Activated T-helper 17 cell treated with anti-CD3 and anti-CD28 coated beads, Interleukin-2, amount 50 U/mL, for 72 hours (primary cell): ENCODE measurements at regions not wholly inside any gene's neighbourhood (a gene's known extent, or its start where the extent isn't known, plus 50 kb on each side); places are given as distances from the start of the nearest gene placed in this dataset.

Experiments used
- ATAC-seq: fragments of 150-1000 bp; cut with Tn5 transposase; replicated peaks from 2 replicates; pipeline ENCODE4 v1.10.0; 2021; ENCODE audit warnings: mild to moderate bottlenecking, moderate library complexity
- H3K27ac Mint-ChIP-seq: one replicate; pipeline ENCODE4 v1.8.0; 2022; ENCODE audit warnings: mixed read lengths
- H3K27me3 Mint-ChIP-seq: one replicate; pipeline ENCODE4 v1.8.0; 2022; ENCODE audit warnings: mixed read lengths
- H3K36me3 Mint-ChIP-seq: one replicate; pipeline ENCODE4 v1.8.0; 2022; ENCODE audit warnings: low read depth, mild to moderate bottlenecking, mixed read lengths
- H3K4me1 Mint-ChIP-seq: one replicate; pipeline ENCODE4 v1.8.0; 2022; ENCODE audit warnings: mixed read lengths
- H3K4me3 Mint-ChIP-seq: one replicate; pipeline ENCODE4 v1.8.0; 2022; ENCODE audit warnings: mild to moderate bottlenecking, mixed read lengths
- H3K9me3 Mint-ChIP-seq: one replicate; pipeline ENCODE4 v1.8.0; 2022; ENCODE audit warnings: mixed read lengths

GRCh38 chr13:31853643-31854326, 114.5 kb downstream of the RXFP2 start:
- Mint-ChIP-seq H3K27me3 (no peaks in the 10 kb centered on the region), H3K4me3 (no peak overlapping the region), H3K27ac (no peak overlapping the region), H3K4me1 (peaks cover 35% of the 10 kb centered on the region), H3K36me3 (no peaks in the 10 kb centered on the region), H3K9me3 (no peaks in the 10 kb centered on the region)
- no peak for ATAC-seq

- Mint-ChIP-seq H3K9me3 (no peaks in the 10 kb centered on the region), H3K4me1 (peaks cover 30% of the 10 kb centered on the region), H3K4me3 (no peak overlapping the region), H3K36me3 (no peaks in the 10 kb centered on the region), H3K27ac (no peak overlapping the region), H3K27me3 (no peaks in the 10 kb centered on the region)
- no peak for ATAC-seq
Observed at GRCh38 chr13:31859571-31859970, 120.2 kb downstream of the RXFP2 start.

DNA sequence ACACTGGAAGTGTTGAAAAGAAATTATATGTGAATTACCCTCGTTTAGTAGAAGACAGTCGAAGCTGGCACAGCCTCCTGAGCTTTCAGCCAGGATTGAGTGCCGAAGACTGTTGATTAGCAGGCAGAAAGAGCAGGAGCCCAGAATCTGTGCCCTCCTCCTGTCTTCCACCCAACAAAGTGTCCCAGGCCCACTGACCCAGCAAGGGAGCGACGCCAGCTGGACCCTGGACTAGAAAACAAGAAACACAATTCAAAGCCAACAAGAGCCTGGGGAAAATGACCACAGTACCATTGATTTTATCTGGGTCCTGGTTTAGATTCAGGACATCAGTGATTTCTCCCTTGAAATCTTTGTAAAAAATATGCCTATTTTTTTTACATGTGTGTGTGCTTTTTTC, 120.7 kb downstream of the RXFP2 start:
- H3K4me3 Mint-ChIP-seq = no peak overlapping the region
- peaks cover 29% of the 10 kb centered on the region for H3K4me1 Mint-ChIP-seq
- no peak overlapping the region for H3K27ac Mint-ChIP-seq
- H3K36me3 Mint-ChIP-seq = no peaks in the 10 kb centered on the region
- ATAC-seq = no peak
- H3K9me3 Mint-ChIP-seq = no peaks in the 10 kb centered on the region
- no peaks in the 10 kb centered on the region for H3K27me3 Mint-ChIP-seq

DNA sequence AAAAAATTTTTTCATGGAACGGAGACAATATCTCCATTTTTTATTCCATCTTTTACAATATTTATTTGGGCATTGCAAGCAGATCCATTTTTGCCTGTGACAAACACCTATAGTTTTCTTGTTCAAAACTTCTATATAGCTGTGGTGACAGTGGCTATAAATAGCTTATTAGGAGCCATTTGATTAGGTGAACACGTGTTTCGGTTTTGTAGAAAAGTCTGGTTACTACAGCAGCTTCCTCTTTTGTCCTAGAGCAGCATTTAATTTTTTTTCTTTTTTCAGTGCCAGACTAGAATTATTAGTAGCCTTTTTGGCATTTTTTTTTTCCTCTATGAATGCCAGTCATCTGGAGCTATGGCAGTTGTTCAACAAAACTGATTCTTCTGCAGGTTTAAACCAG, 123.5 kb downstream of the RXFP2 start:
- Mint-ChIP-seq H3K9me3 (no peaks in the 10 kb centered on the region), H3K4me3 (no peak overlapping the region), H3K36me3 (no peaks in the 10 kb centered on the region), H3K27me3 (no peaks in the 10 kb centered on the region), H3K4me1 (peaks cover 15% of the 10 kb centered on the region), H3K27ac (no peak overlapping the region)
- ATAC-seq = no peak

GRCh38 chr13:31864307-31864706, 125.0 kb downstream of the RXFP2 start:
- Mint-ChIP-seq H3K27me3 (no peaks in the 10 kb centered on the region), H3K9me3 (no peaks in the 10 kb centered on the region), H3K36me3 (no peaks in the 10 kb centered on the region), H3K27ac (no peak overlapping the region), H3K4me1 (peaks cover 7% of the 10 kb centered on the region), H3K4me3 (no peak overlapping the region)
- no peak for ATAC-seq

- no peak overlapping the region for H3K27ac Mint-ChIP-seq
- peaks cover 7% of the 10 kb centered on the region for H3K4me1 Mint-ChIP-seq
- no peaks in the 10 kb centered on the region for H3K9me3 Mint-ChIP-seq
- no peak for ATAC-seq
- H3K36me3 Mint-ChIP-seq = no peaks in the 10 kb centered on the region
- H3K27me3 Mint-ChIP-seq = no peaks in the 10 kb centered on the region
- H3K4me3 Mint-ChIP-seq = no peak overlapping the region
Observed at GRCh38 chr13:31866099-31866498, 126.8 kb downstream of the RXFP2 start.

- Mint-ChIP-seq H3K27me3 (no peaks in the 10 kb centered on the region), H3K27ac (no peak overlapping the region), H3K9me3 (no peaks in the 10 kb centered on the region), H3K4me3 (no peak overlapping the region), H3K36me3 (no peaks in the 10 kb centered on the region), H3K4me1 (peaks cover 15% of the 10 kb centered on the region)
- no peak for ATAC-seq
Observed at GRCh38 chr13:31867709-31868108, 128.4 kb downstream of the RXFP2 start.

DNA sequence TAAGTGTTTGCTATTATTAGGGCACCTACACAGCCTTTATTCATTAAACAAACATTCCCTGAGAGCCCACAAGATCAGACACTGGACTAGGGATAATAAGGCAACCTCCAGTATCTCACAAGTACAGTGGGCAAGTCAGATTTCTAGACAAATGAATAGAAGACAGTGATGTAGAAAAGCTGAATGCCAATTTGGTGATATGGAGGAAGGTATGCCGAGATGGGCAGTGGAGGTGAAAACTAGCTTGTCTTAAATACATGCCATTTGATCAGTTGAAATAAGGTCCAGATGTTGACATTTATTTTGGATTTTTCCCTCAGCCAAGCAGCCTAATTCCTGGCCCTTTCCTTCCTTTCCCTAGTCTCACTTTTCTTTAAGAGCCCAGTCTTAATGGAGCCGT, 130.3 kb downstream of the RXFP2 start:
- H3K4me3 Mint-ChIP-seq = no peak overlapping the region
- no peak for ATAC-seq
- H3K4me1 Mint-ChIP-seq = peaks cover 15% of the 10 kb centered on the region
- H3K27me3 Mint-ChIP-seq = no peaks in the 10 kb centered on the region
- no peaks in the 10 kb centered on the region for H3K36me3 Mint-ChIP-seq
- H3K27ac Mint-ChIP-seq = no peak overlapping the region
- H3K9me3 Mint-ChIP-seq = no peaks in the 10 kb centered on the region

DNA sequence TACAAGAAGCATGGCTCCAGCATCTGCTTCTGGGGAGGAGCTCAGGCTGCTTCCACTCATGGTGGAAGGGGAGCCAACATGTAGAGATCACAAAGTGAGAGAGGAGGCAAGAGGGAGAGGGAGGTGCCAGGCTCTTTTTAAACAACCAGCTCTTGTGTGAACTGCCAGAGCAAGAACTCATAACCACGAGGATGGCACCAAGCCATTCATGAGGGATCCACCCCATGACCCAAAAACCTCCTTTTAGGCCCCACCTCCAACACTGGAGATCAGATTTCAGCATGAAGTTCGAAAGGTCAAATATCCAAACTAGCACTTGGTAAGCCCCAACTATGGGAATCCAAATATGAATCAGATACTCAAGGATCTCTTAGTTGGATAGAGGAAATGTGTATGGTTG, 131.2 kb downstream of the RXFP2 start:
- Mint-ChIP-seq H3K9me3 (no peaks in the 10 kb centered on the region), H3K4me3 (peak overlapping the region; percentile 10), H3K27ac (peak overlapping the region; percentile 75), H3K27me3 (no peaks in the 10 kb centered on the region), H3K4me1 (peaks cover 20% of the 10 kb centered on the region), H3K36me3 (no peaks in the 10 kb centered on the region)
- no peak for ATAC-seq

DNA sequence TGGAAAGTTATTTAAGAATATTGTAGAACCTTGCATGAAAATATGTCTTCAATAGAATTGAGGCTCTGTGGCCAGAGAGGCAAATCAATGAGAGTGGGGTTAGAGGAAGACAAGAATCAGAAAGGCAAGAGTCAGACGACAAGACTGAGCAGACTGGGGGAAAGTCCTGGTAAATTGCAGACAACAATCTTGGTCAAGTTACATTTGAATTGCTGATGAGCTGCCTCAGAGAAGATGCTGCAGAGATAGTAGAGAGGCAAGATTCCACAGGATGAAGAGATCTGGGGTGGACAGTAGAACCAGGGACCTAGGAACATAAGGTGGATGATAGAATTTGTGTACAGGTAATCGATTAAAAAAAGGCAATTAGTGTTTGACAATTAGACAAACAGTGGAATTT, 133.8 kb downstream of the RXFP2 start:
- H3K4me1 Mint-ChIP-seq = peaks cover 29% of the 10 kb centered on the region
- H3K27me3 Mint-ChIP-seq = no peaks in the 10 kb centered on the region

DNA sequence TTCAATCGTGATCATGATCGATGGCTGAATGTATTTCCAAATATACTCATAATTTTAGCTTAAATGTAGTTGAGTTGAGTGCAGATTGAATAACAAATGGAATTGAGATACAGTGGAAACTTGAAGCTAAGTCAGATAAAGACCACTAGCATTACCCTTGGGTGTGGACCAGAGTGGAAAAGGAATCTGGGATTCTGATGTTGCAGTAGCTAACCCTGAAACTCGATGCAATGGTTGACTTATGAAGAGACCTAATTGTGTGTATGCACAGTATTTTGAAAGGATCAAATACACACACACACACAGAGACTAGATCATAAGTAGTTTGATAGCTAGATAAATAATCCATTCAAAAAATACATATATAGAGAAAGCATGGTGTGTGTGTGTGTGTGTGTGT, 135.8 kb downstream of the RXFP2 start:
- no peaks in the 10 kb centered on the region for H3K36me3 Mint-ChIP-seq
- H3K4me3 Mint-ChIP-seq = no peak overlapping the region
- H3K9me3 Mint-ChIP-seq = no peaks in the 10 kb centered on the region
- no peaks in the 10 kb centered on the region for H3K27me3 Mint-ChIP-seq
- no peak overlapping the region for H3K27ac Mint-ChIP-seq
- ATAC-seq = no peak
- H3K4me1 Mint-ChIP-seq = peaks cover 28% of the 10 kb centered on the region

More for the DNA sequence above, 133.8 kb downstream of the RXFP2 start:
- Mint-ChIP-seq H3K27ac (no peak overlapping the region), H3K9me3 (no peaks in the 10 kb centered on the region), H3K4me3 (no peak overlapping the region), H3K36me3 (no peaks in the 10 kb centered on the region)
- ATAC-seq = no peak

DNA sequence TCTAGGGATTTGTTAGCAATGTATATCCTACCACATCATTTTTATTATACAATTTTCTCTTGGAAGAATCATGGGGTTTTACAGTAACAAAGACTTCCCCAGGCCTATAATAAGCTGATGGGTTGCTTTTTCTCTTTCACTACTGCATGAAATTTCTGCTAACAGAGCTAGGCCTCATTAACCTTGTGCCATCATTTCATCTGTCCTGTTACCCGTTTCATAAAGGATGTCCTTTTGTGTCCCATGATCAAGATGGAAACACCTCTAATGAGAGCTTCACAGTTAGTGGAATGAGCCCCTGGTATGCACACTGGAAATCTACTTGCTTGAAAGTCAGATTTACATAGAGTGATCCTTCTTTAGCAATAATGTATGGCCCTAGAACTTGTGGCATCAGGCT, 138.7 kb downstream of the RXFP2 start:
- Mint-ChIP-seq H3K36me3 (no peaks in the 10 kb centered on the region), H3K27me3 (no peaks in the 10 kb centered on the region), H3K9me3 (no peaks in the 10 kb centered on the region), H3K27ac (no peak overlapping the region), H3K4me3 (no peak overlapping the region), H3K4me1 (peaks cover 18% of the 10 kb centered on the region)
- no peak for ATAC-seq

DNA sequence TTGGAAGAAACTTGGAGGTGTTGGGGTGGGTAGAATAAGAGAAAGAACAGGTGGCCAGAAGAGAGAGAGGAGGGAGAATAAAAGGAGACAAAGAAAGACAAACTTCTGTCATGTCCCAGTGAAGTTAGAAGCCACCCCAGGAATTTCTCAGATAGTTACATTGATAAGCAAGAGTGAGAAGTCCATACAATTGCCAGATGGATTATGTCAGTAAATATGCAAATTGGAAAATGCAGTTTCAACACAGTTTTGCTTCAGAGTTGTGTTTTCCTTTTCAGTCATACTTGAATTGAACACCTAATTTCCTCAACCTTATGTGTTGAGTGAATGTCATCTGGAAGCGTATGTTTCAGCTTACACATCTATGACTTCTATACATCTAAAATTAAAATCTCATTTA, 139.2 kb downstream of the RXFP2 start:
- Mint-ChIP-seq H3K9me3 (no peaks in the 10 kb centered on the region), H3K36me3 (no peaks in the 10 kb centered on the region), H3K4me3 (no peak overlapping the region), H3K27ac (no peak overlapping the region), H3K27me3 (no peaks in the 10 kb centered on the region), H3K4me1 (peaks cover 18% of the 10 kb centered on the region)
- ATAC-seq = peak; percentile 12

GRCh38 chr13:31878955-31879354, 139.6 kb downstream of the RXFP2 start:
- no peak for ATAC-seq
- Mint-ChIP-seq H3K27me3 (no peaks in the 10 kb centered on the region), H3K4me1 (peaks cover 18% of the 10 kb centered on the region), H3K4me3 (no peak overlapping the region), H3K27ac (no peak overlapping the region), H3K36me3 (no peaks in the 10 kb centered on the region), H3K9me3 (no peaks in the 10 kb centered on the region)

DNA sequence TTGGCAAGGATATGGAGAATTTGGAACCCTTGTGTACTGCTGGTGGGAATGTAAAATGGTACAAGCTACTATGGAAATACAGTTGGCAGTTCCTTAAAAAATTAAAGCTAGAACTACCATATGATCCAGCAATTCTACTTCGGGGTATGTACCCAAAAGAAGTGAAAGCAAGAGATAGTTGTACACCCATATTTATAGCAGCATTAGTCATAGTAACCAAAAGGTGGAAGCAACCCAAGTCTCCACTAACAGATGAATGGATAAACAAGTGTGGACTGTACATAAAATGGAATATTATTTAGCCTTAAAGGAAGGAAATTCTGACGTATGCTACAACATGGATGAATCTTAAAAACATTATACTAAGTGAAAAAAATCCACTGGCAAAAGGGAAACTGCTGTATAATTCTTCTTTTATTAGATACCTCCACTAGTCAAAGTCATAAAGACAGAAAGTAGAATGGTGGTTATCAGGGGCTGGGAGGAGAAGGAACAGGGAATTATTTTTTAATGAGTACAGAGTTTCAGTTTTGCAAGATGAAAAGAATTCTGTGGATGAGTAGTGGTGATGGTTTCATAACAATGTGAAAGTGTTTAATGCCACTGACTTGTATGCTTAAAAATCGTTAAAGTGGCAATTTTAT, 141.6 kb downstream of the RXFP2 start:
- Mint-ChIP-seq H3K4me3 (peak overlapping the region; percentile 15), H3K36me3 (no peaks in the 10 kb centered on the region), H3K27ac (no peak overlapping the region), H3K9me3 (no peaks in the 10 kb centered on the region), H3K4me1 (peaks cover 26% of the 10 kb centered on the region), H3K27me3 (no peaks in the 10 kb centered on the region)
- ATAC-seq = peak; percentile 68
